ENCODE measurements at regions not wholly inside any gene's neighbourhood (a gene's known extent, or its start where the extent isn't known, plus 50 kb on each side); places are given as distances from the start of the nearest gene placed in this dataset.

GRCh38 chr6:23420659-23421350 is 705.2 kb upstream of the NRSN1 start:
- intact Hi-C loops (cut with DNase I; ENCODE audit: low total_unique reads) = no loop called here
- WGBS, 2 donors = 79 to 97% methylated on average over 4 of the region's 4 CpGs

GRCh38 chr6:23424584-23424983 is 701.4 kb upstream of the NRSN1 start:
- 91% methylated on average over 3 of the region's 3 CpGs for WGBS, 2 donors
- H3K4me3 ChIP-seq (ENCODE audit: low read depth, poor library complexity, severe bottlenecking) = no peak overlapping the region
- no peak for DNase-seq (ENCODE audit: low spot score in 2 of 2)
- TF ChIP-seq CTCF (IDR thresholded peaks at IDR 0.05) (no peak), POLR2A (IDR thresholded peaks at IDR 0.05) (no peak)
- intact Hi-C loops (cut with DNase I; ENCODE audit: low total_unique reads) = no loop called here

More at GRCh38 chr6:23420659-23421350, 705.2 kb upstream of the NRSN1 start:
- TF ChIP-seq CTCF (IDR thresholded peaks at IDR 0.05) (no peak), POLR2A (IDR thresholded peaks at IDR 0.05) (no peak)
- no peak overlapping the region for H3K4me3 ChIP-seq (ENCODE audit: low read depth, poor library complexity, severe bottlenecking)
- no peak for DNase-seq (ENCODE audit: low spot score in 2 of 2)

- 44 to 55% methylated on average over 2 of the region's 2 CpGs for WGBS, 2 donors
- DNase-seq (ENCODE audit: low spot score in 2 of 2) = no peak
- no peak overlapping the region for H3K4me3 ChIP-seq (ENCODE audit: low read depth, poor library complexity, severe bottlenecking)
- TF ChIP-seq CTCF (IDR thresholded peaks at IDR 0.05) (no peak), POLR2A (IDR thresholded peaks at IDR 0.05) (no peak)
- intact Hi-C loops (cut with DNase I; ENCODE audit: low total_unique reads) = no loop called here
These were observed 690.9 kb upstream of the NRSN1 start for GRCh38 chr6:23435126-23435525.

- no peak for TF ChIP-seq CTCF (IDR thresholded peaks at IDR 0.05)
- TF ChIP-seq POLR2A (IDR thresholded peaks at IDR 0.05) = no peak
- H3K4me3 ChIP-seq (ENCODE audit: low read depth, poor library complexity, severe bottlenecking) = no peak overlapping the region
- intact Hi-C loops (cut with DNase I; ENCODE audit: low total_unique reads) = no loop called here
- WGBS, 2 donors = 95% methylated on average over 1 of the region's 1 CpG
- DNase-seq (ENCODE audit: low spot score in 2 of 2) = no peak
These were observed 690.2 kb upstream of the NRSN1 start for GRCh38 chr6:23435798-23436197.

- no peak overlapping the region for H3K4me3 ChIP-seq (ENCODE audit: low read depth, poor library complexity, severe bottlenecking)
- intact Hi-C loops (cut with DNase I; ENCODE audit: low total_unique reads) = loop anchor here (10.0 kb wide), 1 partner anchor 1277 kb away; no protein-coding TSS in a partner anchor
- TF ChIP-seq CTCF (IDR thresholded peaks at IDR 0.05) = no peak
- TF ChIP-seq POLR2A (IDR thresholded peaks at IDR 0.05) = no peak
- WGBS, 2 donors = 90 to 92% methylated on average over 3 of the region's 3 CpGs
- DNase-seq (ENCODE audit: low spot score in 2 of 2) = no peak
These were observed 684.1 kb upstream of the NRSN1 start for GRCh38 chr6:23441808-23442461.
